H9 (cell line): ENCODE measurements at regions not wholly inside any gene's neighbourhood (a gene's known extent, or its start where the extent isn't known, plus 50 kb on each side); places are given as distances from the start of the nearest gene placed in this dataset.

ENCODE experiments used
- DNase-seq: peaks from one replicate; pipeline ENCODE4 v3.0.0-alpha.2; 2017
- H2AFZ ChIP-seq: one replicate; pipeline ENCODE4 v1.6.1; 2013; ENCODE audit warnings: mild to moderate bottlenecking, low read length, control low read depth, moderate library complexity
- H2AK5ac ChIP-seq: 2 replicates; pipeline ENCODE4 v1.6.1; 2013; ENCODE audit warnings: low read length, control low read depth, mixed read lengths; ENCODE audit not compliant: insufficient read length
- H2BK120ac ChIP-seq: one replicate; pipeline ENCODE4 v1.6.1; 2013; ENCODE audit warnings: low read depth, mild to moderate bottlenecking, low read length, control low read depth, inconsistent platforms; ENCODE audit not compliant: poor library complexity, severe bottlenecking
- H2BK12ac ChIP-seq: 2 replicates; pipeline ENCODE4 v1.6.1; 2013; ENCODE audit warnings: low read length, control low read depth, mixed read lengths, low read depth; ENCODE audit not compliant: insufficient read length
- H2BK15ac ChIP-seq: 2 replicates; pipeline ENCODE4 v1.6.1; 2013; ENCODE audit warnings: low read depth, low read length, control low read depth
- H2BK20ac ChIP-seq: one replicate; pipeline ENCODE4 v1.6.1; 2013; ENCODE audit warnings: low read depth, mild to moderate bottlenecking, low read length, control low read depth, inconsistent platforms; ENCODE audit not compliant: poor library complexity, severe bottlenecking
- H2BK5ac ChIP-seq: 2 replicates; pipeline ENCODE4 v1.6.1; 2013; ENCODE audit warnings: low read length, control low read depth, mixed read lengths; ENCODE audit not compliant: insufficient read length
- H3K14ac ChIP-seq: 2 replicates; pipeline ENCODE4 v1.6.1; 2013; ENCODE audit warnings: low read length, control low read depth; ENCODE audit not compliant: insufficient read depth
- H3K18ac ChIP-seq: 2 replicates; pipeline ENCODE4 v1.6.1; 2013; ENCODE audit warnings: low read depth, mild to moderate bottlenecking, mixed read lengths, low read length, control low read depth; ENCODE audit not compliant: insufficient read length
- H3K23ac ChIP-seq: 2 replicates; pipeline ENCODE4 v1.6.1; 2013; ENCODE audit warnings: low read length, control low read depth, mixed read lengths, low read depth; ENCODE audit not compliant: insufficient read length
- H3K23me2 ChIP-seq: 2 replicates; pipeline ENCODE4 v1.6.1; 2013; ENCODE audit warnings: low read depth, mild to moderate bottlenecking, mixed read lengths, low read length, control low read depth; ENCODE audit not compliant: insufficient read length, poor library complexity, severe bottlenecking
- H3K27ac ChIP-seq: 2 replicates; pipeline ENCODE4 v1.5.1; 2013; ENCODE audit warnings: low read length, control low read depth, mixed read lengths, low read depth; ENCODE audit not compliant: insufficient read length
- H3K27me3 ChIP-seq: 2 replicates; pipeline ENCODE4 v1.6.1; 2013; ENCODE audit warnings: low read length, control low read depth, inconsistent platforms; ENCODE audit not compliant: insufficient read depth
- H3K4ac ChIP-seq: 2 replicates; pipeline ENCODE4 v1.6.1; 2013; ENCODE audit warnings: low read depth, mild to moderate bottlenecking, control low read depth, inconsistent platforms, low read length, moderate library complexity
- H3K4me1 ChIP-seq: 2 replicates; pipeline ENCODE4 v1.6.1; 2013; ENCODE audit warnings: low read length, control low read depth, inconsistent platforms; ENCODE audit not compliant: insufficient read depth
- H3K4me2 ChIP-seq: 2 replicates; pipeline ENCODE4 v1.6.1; 2013; ENCODE audit warnings: low read length, control low read depth, mixed read lengths; ENCODE audit not compliant: insufficient read length, insufficient read depth
- H3K56ac ChIP-seq: 2 replicates; pipeline ENCODE4 v1.6.1; 2013; ENCODE audit warnings: low read depth, mild to moderate bottlenecking, mixed read lengths, low read length, control low read depth; ENCODE audit not compliant: insufficient read length
- H3K79me1 ChIP-seq: 2 replicates; pipeline ENCODE4 v1.6.1; 2013; ENCODE audit warnings: low read depth, mild to moderate bottlenecking, moderate library complexity, low read length, control low read depth, inconsistent platforms; ENCODE audit not compliant: insufficient read depth, poor library complexity, severe bottlenecking
- H3K79me2 ChIP-seq: 2 replicates; pipeline ENCODE4 v1.6.1; 2013; ENCODE audit warnings: low read length, control low read depth, inconsistent platforms; ENCODE audit not compliant: insufficient read depth
- H3K9ac ChIP-seq: 2 replicates; pipeline ENCODE4 v1.6.1; 2013; ENCODE audit warnings: low read length, control low read depth, mixed read lengths; ENCODE audit not compliant: insufficient read length; ENCODE audit errors: extremely low read depth
- H3K9me3 ChIP-seq: one replicate; pipeline ENCODE4 v1.6.1; 2013; ENCODE audit warnings: low read depth, low read length, inconsistent platforms; ENCODE audit not compliant: control insufficient read depth
- H3T11ph ChIP-seq: one replicate; pipeline ENCODE4 v1.6.1; 2013; ENCODE audit warnings: mild to moderate bottlenecking, low read length, control low read depth, inconsistent platforms
- H4K20me1 ChIP-seq: one replicate; pipeline ENCODE4 v1.6.1; 2013; ENCODE audit not compliant: control insufficient read depth, insufficient read length, insufficient read depth
- H4K5ac ChIP-seq: 2 replicates; pipeline ENCODE4 v1.6.1; 2013; ENCODE audit warnings: low read depth, mild to moderate bottlenecking, mixed read lengths, low read length, control low read depth; ENCODE audit not compliant: insufficient read length
- H4K8ac ChIP-seq: replicated peaks from 2 replicates; pipeline ENCODE4 v1.6.1; 2013; ENCODE audit warnings: low read length, control low read depth, mixed read lengths, low read depth; ENCODE audit not compliant: insufficient read length
- H4K91ac ChIP-seq: 2 replicates; pipeline ENCODE4 v1.6.1; 2013; ENCODE audit warnings: low read depth, mild to moderate bottlenecking, moderate library complexity, mixed read lengths, low read length, control low read depth; ENCODE audit not compliant: insufficient read length
- H3K27ac Mint-ChIP-seq, 3 experiments: 2 replicates in 2 of 3; 3 replicates in 1 of 3; pipeline ENCODE4 v1.8.0; 2020 to 2021; ENCODE audit warnings: mixed read lengths in 3 of 3, mild to moderate bottlenecking in 1 of 3, moderate library complexity in 1 of 3
- H3K27me3 Mint-ChIP-seq: 2 replicates; pipeline ENCODE4 v1.8.0; 2021; ENCODE audit warnings: low read depth, mild to moderate bottlenecking, moderate library complexity, mixed read lengths
- H3K36me3 Mint-ChIP-seq, 3 experiments: 2 replicates in 2 of 3; 3 replicates in 1 of 3; pipeline ENCODE4 v1.8.0; 2020 to 2021; ENCODE audit warnings: low read depth in 3 of 3, mixed read lengths in 3 of 3; ENCODE audit not compliant: insufficient read depth in 1 of 3
- H3K4me1 Mint-ChIP-seq, 2 experiments: 2 replicates each; pipeline ENCODE4 v1.8.0; 2020; ENCODE audit warnings: mixed read lengths in 2 of 2
- H3K4me3 Mint-ChIP-seq, 2 experiments: 2 replicates in 1 of 2; 3 replicates in 1 of 2; pipeline ENCODE4 v1.8.0; 2020 to 2021; ENCODE audit warnings: mild to moderate bottlenecking in 2 of 2, mixed read lengths in 2 of 2, moderate library complexity in 1 of 2
- H3K9me3 Mint-ChIP-seq, 2 experiments: 2 replicates in 1 of 2; 3 replicates in 1 of 2; pipeline ENCODE4 v1.8.0; 2020; ENCODE audit warnings: mild to moderate bottlenecking in 2 of 2, mixed read lengths in 2 of 2, moderate library complexity in 1 of 2
- WGBS: extraction: QIAGEN DNeasy Blood & Tissue Kit; methylation state at CpG from one replicate; pipeline ENCODE4 v1.1.7; 2013; ENCODE audit warnings: missing lambda C conversion rate, low lambda C conversion rate, mixed read lengths; ENCODE audit not compliant: insufficient read length; ENCODE audit errors: extremely low coverage; 5-methylcytosine and 5-hydroxymethylcytosine counted together
- TF ChIP-seq, protein P1 (sequence below): fragments of 200-600 bp; sonication (generic); conservative IDR thresholded peaks from 3 replicates; pipeline ENCODE4 v1.8.0; 2021; ENCODE audit warnings: antibody characterized with exemption, mild to moderate bottlenecking

DNA sequence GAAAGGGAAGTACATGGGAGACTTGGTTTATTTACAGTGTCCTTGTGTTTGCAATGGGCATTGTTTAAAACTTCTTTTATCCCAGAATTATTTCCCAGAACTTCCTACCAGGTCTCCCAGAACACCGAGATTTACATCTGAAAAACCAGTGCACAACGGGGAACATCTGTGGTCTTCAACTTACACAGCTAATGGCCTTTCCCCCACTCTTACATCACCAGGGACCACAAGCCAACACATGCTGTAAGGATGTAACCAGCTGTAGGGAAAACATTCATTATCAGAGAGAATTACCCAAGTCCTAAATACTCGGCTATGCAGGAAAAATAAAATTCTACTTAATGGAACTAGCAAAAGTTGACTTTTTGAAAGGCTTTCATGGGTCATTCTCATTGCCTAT lies 267.6 kb downstream of the DUSP6 start:
- H3K27me3 Mint-ChIP-seq: no peaks in the 10 kb centered on the region
- Histone ChIP-seq H3K56ac (no peak overlapping the region), H4K8ac (no peak overlapping the region), H3T11ph (no peak overlapping the region), H2AK5ac (no peak overlapping the region), H4K91ac (no peak overlapping the region), H3K18ac (no peak overlapping the region), H3K9ac (no peak overlapping the region), H2BK5ac (no peak overlapping the region), H3K27me3 (no peaks in the 10 kb centered on the region), H3K9me3 (no peaks in the 10 kb centered on the region), H2BK12ac (no peak overlapping the region), H3K23ac (no peak overlapping the region), H3K23me2 (no peaks in the 10 kb centered on the region), H3K4me2 (no peak overlapping the region), H4K5ac (no peak overlapping the region), H3K4ac (no peak overlapping the region), H3K27ac (peak overlapping the region; percentile 34), H4K20me1 (no peaks in the 10 kb centered on the region), H3K79me1 (no peaks in the 10 kb centered on the region), H2AFZ (no peak overlapping the region), H2BK15ac (no peak overlapping the region), H2BK20ac (no peak overlapping the region), H3K14ac (no peak overlapping the region), H3K79me2 (no peaks in the 10 kb centered on the region), H3K4me1 (peaks cover 40% of the 10 kb centered on the region), H2BK120ac (no peak overlapping the region)
- H3K36me3 Mint-ChIP-seq: peaks cover under 1 to 2% (median 2%) of the 10 kb centered on the region in 3 experiments; a peak in 3 of 7 replicates
- H3K9me3 Mint-ChIP-seq: peaks cover 0 to 3% of the 10 kb centered on the region in 2 experiments; a peak in 2 of 5 replicates
- TF ChIP-seq, protein P1, sequence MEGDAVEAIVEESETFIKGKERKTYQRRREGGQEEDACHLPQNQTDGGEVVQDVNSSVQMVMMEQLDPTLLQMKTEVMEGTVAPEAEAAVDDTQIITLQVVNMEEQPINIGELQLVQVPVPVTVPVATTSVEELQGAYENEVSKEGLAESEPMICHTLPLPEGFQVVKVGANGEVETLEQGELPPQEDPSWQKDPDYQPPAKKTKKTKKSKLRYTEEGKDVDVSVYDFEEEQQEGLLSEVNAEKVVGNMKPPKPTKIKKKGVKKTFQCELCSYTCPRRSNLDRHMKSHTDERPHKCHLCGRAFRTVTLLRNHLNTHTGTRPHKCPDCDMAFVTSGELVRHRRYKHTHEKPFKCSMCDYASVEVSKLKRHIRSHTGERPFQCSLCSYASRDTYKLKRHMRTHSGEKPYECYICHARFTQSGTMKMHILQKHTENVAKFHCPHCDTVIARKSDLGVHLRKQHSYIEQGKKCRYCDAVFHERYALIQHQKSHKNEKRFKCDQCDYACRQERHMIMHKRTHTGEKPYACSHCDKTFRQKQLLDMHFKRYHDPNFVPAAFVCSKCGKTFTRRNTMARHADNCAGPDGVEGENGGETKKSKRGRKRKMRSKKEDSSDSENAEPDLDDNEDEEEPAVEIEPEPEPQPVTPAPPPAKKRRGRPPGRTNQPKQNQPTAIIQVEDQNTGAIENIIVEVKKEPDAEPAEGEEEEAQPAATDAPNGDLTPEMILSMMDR: no peak
- no CpG with 5 or more reads among the region's 3 CpGs for WGBS
- peak overlapping the region in 2 of 3 experiments; percentile 5 to 89; a peak in 2 of 7 replicates for H3K27ac Mint-ChIP-seq
- no peak for DNase-seq
- peaks cover 67 to 69% of the 10 kb centered on the region in 2 experiments for H3K4me1 Mint-ChIP-seq
- H3K4me3 Mint-ChIP-seq: no peak overlapping the region
